ENCODE measurements at regions not wholly inside any gene's neighbourhood (a gene's known extent, or its start where the extent isn't known, plus 50 kb on each side); places are given as distances from the start of the nearest gene placed in this dataset.

DNA sequence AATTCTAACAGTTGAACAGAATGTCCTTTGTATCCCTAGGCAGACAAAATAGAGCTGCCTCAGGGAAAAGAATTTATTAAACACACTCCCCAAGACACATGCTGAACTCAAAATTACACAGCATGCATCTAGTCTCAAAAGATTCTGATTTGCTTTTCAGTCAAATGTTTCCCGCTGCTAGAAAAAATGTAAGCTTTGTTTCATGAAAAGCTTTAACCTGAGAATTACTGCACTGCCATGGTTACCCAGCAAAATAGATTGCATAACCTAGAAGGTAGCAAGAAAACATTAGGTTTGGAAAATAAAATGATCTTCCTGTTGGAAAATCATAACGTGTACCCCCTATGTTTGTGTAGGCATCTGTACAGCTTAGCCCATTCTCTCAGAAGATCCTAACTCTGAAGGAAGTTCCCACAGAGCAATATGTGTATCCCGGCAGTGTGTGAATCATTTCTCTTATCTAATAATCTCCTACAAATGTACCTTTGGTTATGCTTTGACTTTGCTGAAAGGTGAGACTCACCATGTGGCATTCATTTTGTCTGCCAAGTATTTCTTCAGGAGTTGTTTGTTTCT, 646.9 kb downstream of the STPG2 start:
- Histone ChIP-seq H3K4me1 (ENCODE audit: insufficient read depth, low read length) (peaks cover 45% of the 10 kb centered on the region), H3K9me3 (ENCODE audit: control insufficient read depth, insufficient read depth, low read length) (no peaks in the 10 kb centered on the region), H3K9ac (ENCODE audit: low read depth, low read length) (no peak overlapping the region), H3K36me3 (ENCODE audit: insufficient read depth, low read length) (no peaks in the 10 kb centered on the region)

DNA sequence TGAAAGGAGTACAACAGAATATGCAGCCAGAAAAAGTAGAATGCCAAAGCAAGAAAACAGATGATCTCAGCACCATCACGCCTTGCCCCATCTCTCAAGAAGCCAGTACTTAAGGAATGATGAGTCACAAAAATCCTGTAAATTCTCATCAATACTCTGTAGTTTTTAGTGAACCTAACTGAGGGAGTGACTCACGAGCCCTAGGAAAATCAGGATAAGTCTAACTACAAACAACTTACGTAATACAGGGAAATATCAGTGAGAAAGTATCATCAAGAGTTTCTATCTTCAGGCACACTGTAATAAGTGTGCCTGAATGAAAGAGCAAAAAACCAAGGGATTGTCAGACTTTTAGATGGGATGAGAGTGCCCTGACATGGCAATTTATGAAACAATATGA, 644.4 kb downstream of the STPG2 start:
- no peaks in the 10 kb centered on the region for H3K36me3 ChIP-seq (ENCODE audit: insufficient read depth, low read length)
- H3K9ac ChIP-seq (ENCODE audit: low read depth, low read length) = no peak overlapping the region; the same call in 1 of the 2 replicates
- no peaks in the 10 kb centered on the region for H3K9me3 ChIP-seq (ENCODE audit: control insufficient read depth, insufficient read depth, low read length)
- peaks cover 36% of the 10 kb centered on the region for H3K4me1 ChIP-seq (ENCODE audit: insufficient read depth, low read length)

DNA sequence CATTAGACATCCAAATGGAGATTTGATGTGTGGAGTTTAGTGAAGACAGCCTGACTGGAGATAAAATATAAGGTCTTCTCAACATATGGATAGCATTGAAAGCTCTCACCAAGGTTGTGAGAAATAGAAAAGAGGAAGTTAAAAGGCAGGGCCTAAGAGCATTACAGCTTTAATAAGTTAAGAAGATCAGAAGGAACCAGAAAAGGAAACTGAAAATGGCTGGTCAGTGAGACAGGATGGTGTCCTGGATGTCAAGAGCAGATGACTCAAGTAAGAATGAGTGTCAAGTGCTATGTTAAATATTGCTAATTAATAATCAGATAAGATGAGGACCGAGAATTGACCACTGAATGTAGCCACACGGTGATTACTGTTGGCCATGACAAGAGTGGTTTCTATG, 642.9 kb downstream of the STPG2 start:
- peaks cover 37% of the 10 kb centered on the region for H3K4me1 ChIP-seq (ENCODE audit: insufficient read depth, low read length)
- no peaks in the 10 kb centered on the region for H3K36me3 ChIP-seq (ENCODE audit: insufficient read depth, low read length)
- no peak overlapping the region for H3K9ac ChIP-seq (ENCODE audit: low read depth, low read length)
- H3K9me3 ChIP-seq (ENCODE audit: control insufficient read depth, insufficient read depth, low read length) = no peaks in the 10 kb centered on the region

DNA sequence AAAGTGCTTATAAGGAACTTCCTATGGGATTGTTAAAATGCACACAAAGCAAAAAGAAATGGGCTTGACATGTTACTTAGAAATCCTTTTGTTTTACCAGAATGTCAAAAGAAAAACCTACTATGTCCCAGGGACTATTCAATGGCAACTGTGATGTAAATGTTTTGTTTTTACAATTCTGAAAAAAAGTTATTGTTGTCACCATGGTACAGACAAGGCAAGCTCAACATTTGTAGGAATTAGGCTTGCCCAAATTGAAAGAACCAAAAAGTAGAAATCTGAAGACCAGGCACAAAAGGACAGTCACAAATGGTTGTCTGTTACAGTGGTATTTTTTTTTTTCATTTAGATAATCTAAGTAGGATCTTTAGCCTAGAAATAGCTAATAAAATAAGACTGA, 638.6 kb downstream of the STPG2 start:
- Histone ChIP-seq H3K9me3 (ENCODE audit: control insufficient read depth, insufficient read depth, low read length) (no peaks in the 10 kb centered on the region), H3K9ac (ENCODE audit: low read depth, low read length) (no peak overlapping the region), H3K36me3 (ENCODE audit: insufficient read depth, low read length) (no peaks in the 10 kb centered on the region), H3K4me1 (ENCODE audit: insufficient read depth, low read length) (peaks cover 30% of the 10 kb centered on the region)

DNA sequence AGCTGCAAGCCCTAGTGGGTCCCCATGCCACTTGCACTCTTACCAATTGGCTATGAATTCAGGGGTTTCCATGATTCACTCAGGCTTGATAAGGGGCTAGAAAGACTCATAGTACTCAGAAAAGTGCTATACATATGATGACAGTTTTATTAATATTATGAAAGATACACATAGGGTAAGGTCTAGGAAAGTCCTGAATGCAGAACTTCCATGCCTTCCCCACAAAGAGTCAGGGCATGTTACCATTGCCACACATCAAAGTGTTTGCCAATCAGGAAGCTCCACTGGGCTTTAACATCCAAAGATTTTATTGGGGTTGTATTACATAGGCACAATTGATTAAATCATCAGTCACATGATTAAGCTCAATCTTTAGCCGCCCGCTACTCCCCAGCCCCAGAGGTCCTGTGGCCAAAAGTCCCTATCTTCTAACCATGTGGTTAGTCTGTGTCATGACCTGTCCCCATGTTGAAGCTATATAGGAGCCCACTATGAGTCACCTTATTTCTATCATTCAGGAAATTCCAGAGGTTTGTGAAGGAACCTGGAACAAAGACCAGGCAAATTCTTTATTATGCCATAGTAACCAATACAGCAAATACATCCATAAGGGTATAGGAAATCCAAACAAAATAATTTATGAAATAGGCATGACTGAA, 635.6 kb downstream of the STPG2 start:
- no peaks in the 10 kb centered on the region for H3K36me3 ChIP-seq (ENCODE audit: insufficient read depth, low read length)
- peaks cover 30% of the 10 kb centered on the region for H3K4me1 ChIP-seq (ENCODE audit: insufficient read depth, low read length)
- no peak overlapping the region for H3K9ac ChIP-seq (ENCODE audit: low read depth, low read length)
- no peaks in the 10 kb centered on the region for H3K9me3 ChIP-seq (ENCODE audit: control insufficient read depth, insufficient read depth, low read length)

Data from ES-I3 (cell line).